Activated gamma-delta T cell treated with Interleukin-2 at 50 U/mL for 16 hours (primary cell): ENCODE measurements at regions not wholly inside any gene's neighbourhood (a gene's known extent, or its start where the extent isn't known, plus 50 kb on each side); places are given as distances from the start of the nearest gene placed in this dataset.

ENCODE experiments used
- DNase-seq: peaks from one replicate; pipeline ENCODE4 v3.0.0-alpha.2; 2020

- DNase-seq = no peak
Observed at GRCh38 chr19:31118986-31119385, 230.2 kb downstream of the TSHZ3 start.

- no peak for DNase-seq
Observed at GRCh38 chr19:31118287-31118955, 230.8 kb downstream of the TSHZ3 start.

- DNase-seq = no peak
Observed at GRCh38 chr19:31114585-31114984, 234.7 kb downstream of the TSHZ3 start.

- no peak for DNase-seq
Observed at GRCh38 chr19:31113293-31113692, 235.9 kb downstream of the TSHZ3 start.

- no peak for DNase-seq
Observed at GRCh38 chr19:31112158-31112557, 237.1 kb downstream of the TSHZ3 start.

GRCh38 chr19:31111741-31112140, 237.5 kb downstream of the TSHZ3 start:
- DNase-seq = no peak

GRCh38 chr19:31110336-31110735, 238.9 kb downstream of the TSHZ3 start:
- DNase-seq = no peak

- no peak for DNase-seq
Observed at GRCh38 chr19:31109636-31110035, 239.6 kb downstream of the TSHZ3 start.

- no peak for DNase-seq
Observed at GRCh38 chr19:31107096-31107495, 242.1 kb downstream of the TSHZ3 start.

GRCh38 chr19:31105761-31106160, 243.5 kb downstream of the TSHZ3 start:
- no peak for DNase-seq

- DNase-seq = no peak
Observed at GRCh38 chr19:31104451-31104850, 244.8 kb downstream of the TSHZ3 start.

GRCh38 chr19:31103228-31103627, 246.0 kb downstream of the TSHZ3 start:
- no peak for DNase-seq

GRCh38 chr19:31102674-31103073, 246.6 kb downstream of the TSHZ3 start:
- no peak for DNase-seq

- no peak for DNase-seq
Observed at GRCh38 chr19:31100981-31101380, 248.3 kb downstream of the TSHZ3 start.

GRCh38 chr19:31100206-31100590, 249.0 kb downstream of the TSHZ3 start:
- no peak for DNase-seq

- DNase-seq = no peak
Observed at GRCh38 chr19:31099515-31100205, 249.6 kb downstream of the TSHZ3 start.

GRCh38 chr19:31098836-31099235, 250.4 kb downstream of the TSHZ3 start:
- no peak for DNase-seq

- no peak for DNase-seq
Observed at GRCh38 chr19:31096935-31097545, 252.2 kb downstream of the TSHZ3 start.

- DNase-seq = no peak
Observed at GRCh38 chr19:31096062-31096830, 253.0 kb downstream of the TSHZ3 start.

- DNase-seq = no peak
Observed at GRCh38 chr19:31095100-31095804, 254.0 kb downstream of the TSHZ3 start.

GRCh38 chr19:31092274-31092673, 257.0 kb downstream of the TSHZ3 start:
- DNase-seq = no peak

GRCh38 chr19:31089681-31090080, 259.6 kb downstream of the TSHZ3 start:
- DNase-seq = no peak

- no peak for DNase-seq
Observed at GRCh38 chr19:31085125-31085524, 264.1 kb downstream of the TSHZ3 start.
